Hematopoietic multipotent progenitor cell treated with erythropoietin and hydrocortisone succinate and interleukin-3 and kit ligand, for 15 days (in vitro differentiated cells): ENCODE measurements at regions not wholly inside any gene's neighbourhood (a gene's known extent, or its start where the extent isn't known, plus 50 kb on each side); places are given as distances from the start of the nearest gene placed in this dataset.

Source experiments
- DNase-seq: peaks from one replicate; pipeline ENCODE4 v3.0.0-alpha.2; 2015; ENCODE audit warnings: low spot score

- no peak for DNase-seq
These were observed 170.2 kb upstream of the SALL1 start for GRCh38 chr16:51321251-51321650.

DNA sequence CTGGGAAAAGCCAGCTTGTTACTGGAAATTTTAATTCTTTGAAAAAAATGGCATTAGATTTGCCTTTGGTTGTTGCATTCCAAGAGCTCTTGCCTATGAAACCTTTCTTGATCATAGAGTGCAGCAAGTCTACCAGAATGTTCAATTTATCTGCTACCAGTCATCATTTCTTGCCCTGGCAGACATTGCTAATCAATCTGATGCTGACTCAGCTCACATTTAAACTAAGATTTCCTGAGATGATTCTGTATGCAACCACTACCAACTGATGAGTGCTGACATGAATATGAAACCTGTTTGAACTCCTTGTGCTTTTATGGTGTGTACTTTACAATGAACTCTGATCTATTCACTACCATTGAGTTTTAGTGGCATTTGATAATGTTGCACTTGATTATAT, 166.5 kb upstream of the SALL1 start:
- DNase-seq: no peak

DNA sequence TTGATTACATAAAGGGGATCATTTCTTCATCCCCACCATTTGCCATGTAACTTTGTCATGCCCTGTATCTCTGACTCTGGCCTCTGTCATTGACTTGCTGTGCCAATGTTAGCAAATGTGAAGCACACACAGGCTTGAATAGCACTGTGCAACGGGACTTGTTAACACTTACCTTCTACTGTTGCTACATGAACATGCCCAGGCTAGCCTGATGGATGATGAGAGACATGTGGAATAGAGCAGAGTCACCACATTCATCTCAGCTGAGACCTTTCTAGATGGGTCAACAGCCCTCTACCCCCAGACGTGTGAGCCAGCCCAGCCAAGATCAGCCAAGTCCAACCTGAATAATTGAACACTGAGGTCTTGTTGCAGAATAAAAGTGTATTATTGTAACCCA, 162.1 kb upstream of the SALL1 start:
- no peak for DNase-seq

DNA sequence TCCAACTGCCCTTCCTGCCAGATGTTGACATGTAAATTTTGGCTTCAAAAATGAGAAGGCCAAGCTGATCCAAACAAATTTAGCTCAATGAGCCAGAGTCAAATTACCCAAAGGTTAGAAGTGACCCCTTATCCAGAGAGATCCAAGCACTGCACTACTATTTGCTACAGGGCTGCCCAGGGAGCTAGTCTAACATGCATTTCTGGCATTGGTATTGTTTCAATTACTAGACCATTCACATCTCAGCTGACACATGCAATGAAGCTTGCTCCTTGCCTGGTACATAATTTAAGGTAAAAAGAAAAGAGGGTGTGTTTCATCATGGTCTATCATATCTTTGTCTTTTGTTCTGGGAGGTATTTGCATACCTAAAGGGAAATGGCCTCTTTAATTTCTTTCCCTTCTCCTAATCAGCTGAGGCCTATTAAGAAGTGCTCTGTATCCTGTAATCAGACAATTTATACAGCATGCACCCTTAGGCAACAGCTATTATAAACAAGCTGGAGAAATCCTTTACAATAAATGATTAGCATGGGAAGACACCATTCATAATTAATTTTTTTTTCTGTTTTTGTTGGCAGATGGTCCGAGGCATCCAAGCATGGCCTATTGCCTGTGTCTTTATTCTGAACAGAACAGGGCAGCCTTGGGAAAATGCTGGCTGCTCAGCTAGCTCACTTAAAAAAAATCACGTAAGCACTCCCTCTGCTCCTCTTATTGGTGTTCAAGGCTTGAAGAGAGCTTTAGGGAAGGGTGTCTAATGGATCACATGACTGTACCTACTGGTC, 161.5 kb upstream of the SALL1 start:
- DNase-seq: no peak

DNA sequence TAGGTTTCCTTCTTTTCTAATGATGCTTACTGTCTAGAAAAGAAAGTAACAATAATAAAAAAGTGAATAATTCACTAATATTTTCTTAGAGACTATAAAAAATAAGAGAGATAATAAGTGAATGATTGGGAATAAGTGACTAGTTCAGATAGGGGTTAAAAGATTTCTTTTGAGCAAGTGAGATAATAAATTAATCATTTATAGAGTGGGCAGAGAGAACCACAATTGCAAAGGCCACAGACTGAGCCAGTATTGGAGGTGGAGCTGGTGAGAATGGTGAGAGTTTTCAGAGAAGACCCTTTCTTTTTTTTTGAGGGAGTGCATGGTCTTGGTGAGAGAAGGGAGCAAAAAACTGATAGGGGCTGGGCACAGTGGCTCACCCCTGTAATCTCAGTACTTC, 159.1 kb upstream of the SALL1 start:
- no peak for DNase-seq

GRCh38 chr16:51306886-51307595, 156.0 kb upstream of the SALL1 start:
- no peak for DNase-seq

GRCh38 chr16:51306116-51306515, 155.0 kb upstream of the SALL1 start:
- DNase-seq: no peak

DNA sequence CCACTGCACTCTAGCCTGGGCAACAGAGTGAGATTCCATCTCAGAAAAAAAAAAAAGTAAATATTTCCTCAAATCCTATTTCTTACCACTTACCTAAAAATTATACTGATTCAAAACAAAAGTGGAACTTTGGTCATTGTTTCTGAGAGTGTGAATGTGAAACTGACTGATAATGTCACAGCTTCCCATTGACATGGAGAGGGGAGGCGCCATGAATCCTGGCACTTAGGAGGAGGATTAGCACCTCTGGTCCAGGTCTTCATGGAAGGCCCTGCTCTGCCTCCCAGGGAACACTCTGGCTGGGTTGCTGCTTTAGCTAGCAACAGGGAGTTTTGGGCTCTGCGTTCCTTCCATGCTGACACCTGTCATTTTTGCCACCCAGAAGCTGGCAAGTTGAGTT, 154.3 kb upstream of the SALL1 start:
- DNase-seq: no peak

DNA sequence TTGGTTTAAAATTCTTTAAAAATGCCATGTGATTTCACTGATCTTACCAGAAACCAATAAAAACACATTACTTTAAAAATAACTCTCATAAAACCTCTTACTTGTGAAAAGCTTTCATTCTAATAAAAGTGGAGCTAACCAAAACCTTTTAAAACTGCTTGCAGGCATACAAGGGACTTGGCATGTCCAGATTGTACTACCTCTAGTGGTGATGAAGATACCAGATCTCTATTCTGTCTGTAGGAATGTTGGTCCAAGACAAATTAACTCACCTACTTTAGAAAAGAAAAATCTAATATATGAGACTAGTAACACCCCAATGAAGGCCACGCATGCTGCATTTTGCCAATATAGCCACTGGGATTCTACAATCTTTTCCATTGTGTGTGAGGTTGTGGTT, 151.0 kb upstream of the SALL1 start:
- DNase-seq: no peak

DNA sequence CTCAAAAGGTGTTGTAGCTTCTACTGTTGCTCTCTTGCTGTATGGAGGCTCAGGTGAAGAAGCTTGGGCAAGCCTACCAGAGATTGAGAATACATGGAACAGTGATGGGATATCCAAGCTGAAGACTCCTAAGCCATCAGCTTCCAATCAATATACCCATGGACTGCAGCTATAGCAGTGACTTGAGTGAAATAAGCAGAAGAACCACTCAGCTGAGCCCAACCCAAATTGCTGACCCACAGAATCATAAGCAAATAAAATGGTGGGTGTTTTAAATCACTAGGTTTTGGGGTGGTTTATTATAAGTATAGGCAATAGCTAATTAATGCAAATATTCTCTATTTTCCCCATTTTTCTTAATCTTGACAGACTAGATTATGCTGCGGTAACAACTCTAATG, 147.7 kb upstream of the SALL1 start:
- DNase-seq: no peak

DNA sequence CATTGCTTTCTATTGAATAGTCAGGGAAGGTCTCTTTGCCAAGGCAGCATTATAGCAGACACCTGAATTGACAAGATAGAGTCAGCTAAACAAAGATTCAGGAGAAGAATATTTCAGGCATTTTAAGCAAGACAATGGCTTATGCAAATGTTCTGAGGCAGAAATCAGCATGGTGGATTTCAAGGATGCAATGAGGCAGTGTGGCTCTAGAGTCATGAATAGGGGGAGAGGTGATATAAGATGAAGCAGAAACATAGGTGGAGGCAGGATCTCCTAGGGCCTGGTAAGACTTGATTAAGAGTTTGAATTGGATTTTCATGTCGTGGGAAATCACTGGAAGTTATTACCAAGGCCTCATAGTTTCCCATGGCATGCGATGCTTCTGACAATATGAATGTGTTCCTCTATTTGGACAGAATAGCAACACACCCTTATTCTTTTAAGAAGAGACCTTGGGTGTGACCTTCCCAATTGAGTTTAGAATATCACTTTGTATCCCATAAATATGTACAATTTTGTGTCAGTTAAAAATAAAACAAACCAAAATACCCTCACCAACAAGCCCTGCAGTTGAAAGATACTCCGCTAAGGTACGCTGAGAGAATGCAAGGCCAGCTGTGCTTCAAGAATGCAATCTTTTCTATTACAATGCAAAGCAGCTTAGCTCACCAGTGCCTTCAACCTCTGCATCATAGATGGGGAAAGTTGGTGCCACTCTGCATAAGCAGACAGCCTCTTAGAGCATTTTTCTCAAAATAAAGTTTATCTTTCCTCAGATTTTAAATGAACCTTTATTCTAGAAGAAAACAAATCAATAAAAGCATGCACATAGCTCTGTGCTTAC, 139.6 kb upstream of the SALL1 start:
- no peak for DNase-seq

DNA sequence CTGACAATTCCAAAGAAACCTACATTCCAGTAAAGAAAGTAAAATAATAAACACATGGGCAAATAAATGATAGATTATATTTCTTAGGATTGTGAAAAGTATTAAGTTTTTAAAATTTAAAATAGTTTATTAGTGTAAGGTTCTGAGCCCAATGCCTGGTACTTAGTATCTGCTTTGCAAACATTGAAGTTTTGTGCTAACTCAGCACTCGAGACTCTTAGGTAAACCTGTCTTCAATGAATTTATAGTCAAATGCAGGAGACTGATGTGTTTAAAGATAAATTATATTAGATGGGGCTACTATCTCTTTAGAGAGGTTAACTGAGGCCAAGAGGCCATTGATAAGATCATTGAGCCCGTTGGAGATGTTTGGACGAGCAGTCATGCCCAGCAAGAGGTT, 138.3 kb upstream of the SALL1 start:
- DNase-seq: no peak

- DNase-seq: no peak
These were observed 136.2 kb upstream of the SALL1 start for GRCh38 chr16:51287121-51287755.

- no peak for DNase-seq
These were observed 135.2 kb upstream of the SALL1 start for GRCh38 chr16:51286272-51286671.

DNA sequence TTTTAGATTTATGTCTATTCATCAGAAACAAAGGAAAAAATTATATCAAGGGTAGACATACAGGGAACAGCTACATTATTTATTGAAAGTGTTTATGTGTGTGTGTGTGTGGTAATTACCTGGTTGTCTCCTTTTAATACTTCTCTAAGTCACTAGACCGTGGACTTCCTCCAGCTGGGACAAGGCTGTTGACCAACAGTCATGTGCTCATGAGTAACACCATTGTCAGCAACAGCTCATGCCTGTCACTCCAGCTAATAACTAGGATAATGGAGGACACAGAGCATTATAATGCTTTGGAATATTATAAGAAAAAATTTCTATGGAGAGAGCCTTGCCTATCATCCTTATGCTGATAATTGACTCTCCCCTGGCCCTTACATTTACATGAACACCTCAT, 125.3 kb upstream of the SALL1 start:
- DNase-seq: no peak

GRCh38 chr16:51272420-51272819, 121.3 kb upstream of the SALL1 start:
- no peak for DNase-seq

DNA sequence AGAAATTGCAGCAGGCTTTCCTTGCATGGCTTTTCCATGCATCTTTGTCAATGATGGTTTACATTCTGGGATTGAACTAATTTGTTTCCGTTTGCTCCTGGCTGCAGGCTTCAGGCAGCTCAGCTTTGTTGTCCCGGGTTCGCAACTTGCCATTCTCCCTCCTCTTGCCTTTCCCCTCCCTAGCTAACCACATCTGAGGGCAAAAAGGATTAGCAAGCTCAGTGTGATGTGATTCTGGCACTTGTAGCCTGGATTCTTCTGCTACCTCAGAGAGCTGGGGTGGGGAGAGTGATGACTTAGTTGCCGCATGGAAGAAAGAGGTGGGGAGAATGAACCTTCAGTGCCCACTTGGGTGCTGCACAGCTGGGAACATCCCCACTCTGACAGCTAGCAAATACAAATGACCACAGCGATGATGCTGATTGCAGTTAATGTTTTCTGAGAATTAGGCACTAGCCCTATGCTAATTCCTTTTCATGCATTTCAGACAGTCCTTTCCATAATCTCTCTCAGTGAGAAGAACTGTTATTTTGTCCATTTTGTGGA, 120.2 kb upstream of the SALL1 start:
- DNase-seq: no peak

- DNase-seq: no peak
These were observed 117.2 kb upstream of the SALL1 start for GRCh38 chr16:51268237-51268636.

GRCh38 chr16:51267681-51268080, 116.6 kb upstream of the SALL1 start:
- no peak for DNase-seq

DNA sequence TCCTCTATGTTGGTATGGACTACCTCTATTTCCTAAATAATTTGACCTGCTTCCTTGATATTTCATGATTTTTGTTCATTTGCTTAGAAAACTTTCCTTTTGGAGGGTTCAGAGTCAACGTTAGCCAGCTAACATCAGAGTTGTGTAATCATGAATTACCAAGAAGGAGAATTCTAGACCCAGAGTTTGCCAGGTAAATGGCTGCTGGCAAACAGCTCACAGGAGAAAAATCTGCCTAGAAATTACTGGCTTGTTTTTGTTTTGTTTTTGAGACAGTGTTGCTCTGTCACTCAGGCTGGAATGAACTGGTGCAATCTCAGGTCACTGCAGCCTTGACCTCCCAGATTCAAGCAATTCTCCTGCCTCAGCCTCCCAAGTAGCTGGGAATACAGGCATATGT, 111.4 kb upstream of the SALL1 start:
- DNase-seq: no peak

- no peak for DNase-seq
These were observed 110.8 kb upstream of the SALL1 start for GRCh38 chr16:51261919-51262318.

DNA sequence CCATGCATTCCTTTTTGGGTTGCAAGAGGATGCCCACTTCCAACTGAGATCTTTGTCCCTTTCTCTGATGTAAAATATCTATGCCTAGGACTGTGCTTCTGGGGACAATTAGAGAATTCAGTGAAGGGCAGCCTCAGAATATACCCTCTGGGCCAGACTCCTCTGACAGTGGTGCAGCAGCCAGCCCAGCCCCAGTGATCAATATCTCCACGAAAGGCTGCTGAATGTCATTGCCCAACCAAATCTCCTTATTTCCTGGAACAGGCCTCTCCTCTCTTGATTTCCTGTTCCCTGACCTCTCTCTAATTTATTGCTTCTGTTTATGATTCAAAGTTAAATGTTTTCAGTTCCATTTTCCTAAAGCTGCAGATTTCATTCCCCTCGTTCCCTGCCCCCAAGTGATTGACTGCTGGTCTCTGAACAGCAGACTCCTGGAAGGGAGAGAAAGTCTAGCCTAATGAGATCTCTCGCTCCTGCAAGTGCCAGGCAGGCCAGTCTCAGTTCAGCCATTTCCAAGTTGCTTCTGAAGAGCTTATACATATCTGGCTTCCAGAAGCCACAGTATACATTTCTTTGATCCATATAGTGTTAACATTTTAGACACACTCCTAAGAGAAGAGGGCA, 104.4 kb upstream of the SALL1 start:
- DNase-seq: no peak
